Esophagus squamous epithelium (tissue), 5 donors: ENCODE measurements at regions not wholly inside any gene's neighbourhood (a gene's known extent, or its start where the extent isn't known, plus 50 kb on each side); places are given as distances from the start of the nearest gene placed in this dataset.

Experiments
- DNase-seq: peaks from one replicate; lab custom pipeline; 2025; lab: John Stamatoyannopoulos, UW
- H3K27ac ChIP-seq, 4 donors: fragments of 200-600 bp; sonication (generic); one replicate each; pipeline ENCODE4 v1.5.1; 2016 to 2019; ENCODE audit warnings: mild to moderate bottlenecking in 1 of 4
- H3K27me3 ChIP-seq, 4 donors: fragments of 200-600 bp; sonication (generic); 1 replicate in 3 of 4; 2 replicates in 1 of 4; pipeline versions ENCODE4 v1.5.1 to v1.6.0; 2017 to 2021; ENCODE audit warnings: antibody characterized with exemption in 1 of 4
- H3K36me3 ChIP-seq, 3 donors: fragments of 200-600 bp; sonication (generic); one replicate each; pipeline ENCODE4 v1.5.1; 2016 to 2019
- H3K4me1 ChIP-seq, 3 donors: fragments of 200-600 bp; sonication (generic); one replicate each; pipeline ENCODE4 v1.5.1; 2017 to 2019
- H3K4me3 ChIP-seq, 4 donors: fragments of 200-600 bp; sonication (generic); 1 replicate in 3 of 4; 2 replicates in 1 of 4; pipeline ENCODE4 v1.5.1; 2016 to 2019; ENCODE audit warnings: mild to moderate bottlenecking in 2 of 4, moderate library complexity in 1 of 4
- H3K9me3 ChIP-seq, 3 donors: fragments of 200-600 bp; sonication (generic); one replicate each; pipeline ENCODE4 v1.5.1; 2016 to 2019
- CTCF ChIP-seq, 6 experiments: fragments of 450-650 bp in 4 of 6; fragments of 200-600 bp in 2 of 6; sonication (generic) in 2 of 6; IDR thresholded peaks; one replicate each; pipeline ENCODE4 v1.5.1; 2016 to 2019; ENCODE audit warnings: antibody characterized with exemption in 6 of 6, mild to moderate bottlenecking in 4 of 6, moderate library complexity in 4 of 6
- POLR2A ChIP-seq, 4 donors: fragments of 450-650 bp; IDR thresholded peaks; one replicate each; pipeline ENCODE4 v1.6.1; 2017; ENCODE audit warnings: antibody characterized with exemption in 4 of 4, mild to moderate bottlenecking in 4 of 4, moderate library complexity in 3 of 4
- WGBS, 2 donors: methylation state at CpG; one replicate each; pipeline ENCODE4 v1.1.5; 2018; 5-methylcytosine and 5-hydroxymethylcytosine counted together
- intact Hi-C: fragments of 100-400 bp; cut with DNase I; formaldehyde crosslinking; loops from one replicate; pipeline ENCODE4 v1.15.0; 2022
- donor health status: DM: yes; HTN: yes; CAD: no.

- no peak for DNase-seq
- intact Hi-C loops: no loop called here
- TF ChIP-seq CTCF (IDR thresholded peaks at IDR 0.05): no peak
- TF ChIP-seq POLR2A (IDR thresholded peaks at IDR 0.05): no peak
- H3K9me3 ChIP-seq: no peaks in the 10 kb centered on the region
- peaks cover 0 to 16% (median 5%) of the 10 kb centered on the region in 3 donors for H3K4me1 ChIP-seq
- no peaks in the 10 kb centered on the region for H3K27me3 ChIP-seq
- H3K27ac ChIP-seq: no peak overlapping the region
- H3K36me3 ChIP-seq: no peaks in the 10 kb centered on the region
- H3K4me3 ChIP-seq: peak overlapping the region; percentile 32 to 72 (median 50)
- 52 to 65% methylated on average over 9 of the region's 9 CpGs for WGBS, 2 donors
Observed at GRCh38 chr1:244919320-244920282, 55.3 kb upstream of the HNRNPU start.

GRCh38 chr1:244918421-244919319 lies 54.3 kb upstream of the HNRNPU start:
- H3K4me3 ChIP-seq: peak overlapping the region; percentile 32 to 72 (median 50)
- H3K36me3 ChIP-seq: no peaks in the 10 kb centered on the region
- 3 to 10% methylated on average over 17 to 47 of the region's 62 CpGs for WGBS, 2 donors
- no peaks in the 10 kb centered on the region for H3K9me3 ChIP-seq
- peak overlapping the region in 1 of 4 donors; percentile 29 for H3K27ac ChIP-seq
- DNase-seq: no peak
- intact Hi-C loops: no loop called here
- H3K4me1 ChIP-seq: peaks cover 0 to 16% (median 5%) of the 10 kb centered on the region in 3 donors
- H3K27me3 ChIP-seq: no peaks in the 10 kb centered on the region
- TF ChIP-seq CTCF (IDR thresholded peaks at IDR 0.05): peak in 1 of 6 experiments; percentile 19
- TF ChIP-seq POLR2A (IDR thresholded peaks at IDR 0.05): no peak

- Histone ChIP-seq H3K36me3 (no peaks in the 10 kb centered on the region), H3K27ac (no peak overlapping the region), H3K4me3 (no peak overlapping the region), H3K9me3 (no peaks in the 10 kb centered on the region), H3K4me1 (peaks cover 0 to 16% (median 5%) of the 10 kb centered on the region in 3 donors), H3K27me3 (no peaks in the 10 kb centered on the region)
- intact Hi-C loops: no loop called here
- 83% methylated on average over 9 to 14 of the region's 14 CpGs for WGBS, 2 donors
- TF ChIP-seq CTCF (IDR thresholded peaks at IDR 0.05) (no peak), POLR2A (IDR thresholded peaks at IDR 0.05) (no peak)
- no peak for DNase-seq
Observed at GRCh38 chr1:244917073-244917670, 52.8 kb upstream of the HNRNPU start.

GRCh38 chr1:244915736-244916135 lies 51.4 kb upstream of the HNRNPU start:
- intact Hi-C loops: no loop called here
- no peaks in the 10 kb centered on the region for H3K9me3 ChIP-seq
- DNase-seq: no peak
- 85 to 89% methylated on average over 7 of the region's 7 CpGs for WGBS, 2 donors
- no peaks in the 10 kb centered on the region for H3K27me3 ChIP-seq
- TF ChIP-seq POLR2A (IDR thresholded peaks at IDR 0.05) (no peak), CTCF (IDR thresholded peaks at IDR 0.05) (no peak)
- H3K36me3 ChIP-seq: no peaks in the 10 kb centered on the region
- H3K4me3 ChIP-seq: no peak overlapping the region
- H3K27ac ChIP-seq: no peak overlapping the region
- H3K4me1 ChIP-seq: peaks cover 0 to 16% (median 5%) of the 10 kb centered on the region in 3 donors
